Jurkat, Clone E6-1 (cell line): ENCODE measurements at regions not wholly inside any gene's neighbourhood (a gene's known extent, or its start where the extent isn't known, plus 50 kb on each side); places are given as distances from the start of the nearest gene placed in this dataset.

Source experiments
- DNase-seq: peaks from one replicate; pipeline ENCODE4 v3.0.0-alpha.2; 2011; ENCODE audit warnings: low read depth, low spot score
- H3K4me3 ChIP-seq: 2 replicates; pipeline ENCODE4 v1.5.1; 2011; ENCODE audit warnings: mild to moderate bottlenecking, low read length, control low read depth, moderate library complexity

- no peak overlapping the region for H3K4me3 ChIP-seq
- DNase-seq, result no peak
Observed at GRCh38 chr15:70259640-70260508, 162.2 kb upstream of the TLE3 start.

GRCh38 chr15:70259028-70259424, 161.3 kb upstream of the TLE3 start:
- H3K4me3 ChIP-seq, result peak overlapping the region; percentile 33
- DNase-seq, result peak; percentile 85

GRCh38 chr15:70258369-70259027, 160.8 kb upstream of the TLE3 start:
- DNase-seq, result peak; percentile 86
- H3K4me3 ChIP-seq, result peak overlapping the region; percentile 33

- no peak overlapping the region for H3K4me3 ChIP-seq
- DNase-seq, result peak; percentile 57
Observed at GRCh38 chr15:70257573-70258248, 160.0 kb upstream of the TLE3 start.

GRCh38 chr15:70257047-70257446, 159.3 kb upstream of the TLE3 start:
- no peak overlapping the region for H3K4me3 ChIP-seq
- DNase-seq, result no peak

- DNase-seq, result no peak
- H3K4me3 ChIP-seq, result no peak overlapping the region
Observed at GRCh38 chr15:70254311-70254869, 156.7 kb upstream of the TLE3 start.

- DNase-seq, result no peak
- no peak overlapping the region for H3K4me3 ChIP-seq
Observed at GRCh38 chr15:70253461-70254156, 155.9 kb upstream of the TLE3 start.

GRCh38 chr15:70252951-70253320, 155.2 kb upstream of the TLE3 start:
- no peak for DNase-seq
- H3K4me3 ChIP-seq, result no peak overlapping the region

- DNase-seq, result no peak
- no peak overlapping the region for H3K4me3 ChIP-seq
Observed at GRCh38 chr15:70252056-70252950, 154.6 kb upstream of the TLE3 start.

GRCh38 chr15:70251246-70251990, 153.7 kb upstream of the TLE3 start:
- H3K4me3 ChIP-seq, result no peak overlapping the region
- DNase-seq, result no peak

GRCh38 chr15:70250208-70251201, 152.8 kb upstream of the TLE3 start:
- DNase-seq, result no peak
- H3K4me3 ChIP-seq, result no peak overlapping the region

GRCh38 chr15:70249616-70250015, 151.9 kb upstream of the TLE3 start:
- no peak overlapping the region for H3K4me3 ChIP-seq
- no peak for DNase-seq

GRCh38 chr15:70248116-70249025, 150.7 kb upstream of the TLE3 start:
- no peak overlapping the region for H3K4me3 ChIP-seq
- peak; percentile 63 for DNase-seq

- H3K4me3 ChIP-seq, result no peak overlapping the region
Observed at GRCh38 chr15:70247281-70247680, 149.6 kb upstream of the TLE3 start.

GRCh38 chr15:70246623-70247220, 149.0 kb upstream of the TLE3 start:
- no peak overlapping the region for H3K4me3 ChIP-seq
- no peak for DNase-seq

More at GRCh38 chr15:70247281-70247680, 149.6 kb upstream of the TLE3 start:
- no peak for DNase-seq
